ENCODE measurements at regions not wholly inside any gene's neighbourhood (a gene's known extent, or its start where the extent isn't known, plus 50 kb on each side); places are given as distances from the start of the nearest gene placed in this dataset.
"Not testable (repeated sequence)": the region's sequence is repeated elsewhere in the genome, so short reads cannot be mapped to it uniquely, and the experiment has no call there.

DNA sequence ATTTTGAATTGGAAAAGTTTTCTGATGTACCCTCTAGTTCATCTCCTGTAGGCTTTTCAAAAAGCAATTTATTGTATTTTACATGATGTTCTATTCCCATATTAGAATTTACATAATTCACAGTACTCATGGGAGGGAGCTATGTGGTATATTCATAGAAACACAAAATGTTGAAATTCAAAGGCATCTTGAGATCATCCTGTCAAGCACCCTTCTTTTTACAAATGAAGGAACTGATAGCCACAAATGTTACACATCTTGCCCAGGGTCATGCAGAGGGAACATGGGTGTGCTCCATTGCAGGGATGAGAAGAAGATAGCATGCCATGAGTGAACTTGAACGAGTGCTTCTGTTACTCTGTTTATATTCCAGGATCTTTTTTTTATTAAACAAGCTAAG, 228.8 kb downstream of the ZNF92 start:
- not testable (repeated sequence) for TF ChIP-seq POLR2A (IDR thresholded peaks at IDR 0.05; ENCODE audit: control extremely low read depth in 1 of 2, low read depth in 2 of 2, low read length in 2 of 2)
- TF ChIP-seq, protein P1, sequence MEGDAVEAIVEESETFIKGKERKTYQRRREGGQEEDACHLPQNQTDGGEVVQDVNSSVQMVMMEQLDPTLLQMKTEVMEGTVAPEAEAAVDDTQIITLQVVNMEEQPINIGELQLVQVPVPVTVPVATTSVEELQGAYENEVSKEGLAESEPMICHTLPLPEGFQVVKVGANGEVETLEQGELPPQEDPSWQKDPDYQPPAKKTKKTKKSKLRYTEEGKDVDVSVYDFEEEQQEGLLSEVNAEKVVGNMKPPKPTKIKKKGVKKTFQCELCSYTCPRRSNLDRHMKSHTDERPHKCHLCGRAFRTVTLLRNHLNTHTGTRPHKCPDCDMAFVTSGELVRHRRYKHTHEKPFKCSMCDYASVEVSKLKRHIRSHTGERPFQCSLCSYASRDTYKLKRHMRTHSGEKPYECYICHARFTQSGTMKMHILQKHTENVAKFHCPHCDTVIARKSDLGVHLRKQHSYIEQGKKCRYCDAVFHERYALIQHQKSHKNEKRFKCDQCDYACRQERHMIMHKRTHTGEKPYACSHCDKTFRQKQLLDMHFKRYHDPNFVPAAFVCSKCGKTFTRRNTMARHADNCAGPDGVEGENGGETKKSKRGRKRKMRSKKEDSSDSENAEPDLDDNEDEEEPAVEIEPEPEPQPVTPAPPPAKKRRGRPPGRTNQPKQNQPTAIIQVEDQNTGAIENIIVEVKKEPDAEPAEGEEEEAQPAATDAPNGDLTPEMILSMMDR (IDR thresholded peaks at IDR 0.05; ENCODE audit: control extremely low read depth in 1 of 3, insufficient read depth in 1 of 3, low read depth in 1 of 3, low read length in 3 of 3): not testable (repeated sequence)

All from H1 (cell line).